Lung (tissue), 11 donors: ENCODE measurements at regions not wholly inside any gene's neighbourhood (a gene's known extent, or its start where the extent isn't known, plus 50 kb on each side); places are given as distances from the start of the nearest gene placed in this dataset.

Experiments used
- ATAC-seq: fragments of 200-7000 bp; cut with Tn5 transposase; one replicate; pipeline ENCODE4 v1.9.1; 2020; ENCODE audit warnings: moderate number of reproducible peaks; ENCODE audit not compliant: insufficient read depth, low FRiP score
- DNase-seq, 3 donors: peaks; one replicate each; pipeline ENCODE4 v3.0.0-alpha.2; 2013 to 2017
- H3K27ac ChIP-seq, 2 donors: one replicate each; pipeline ENCODE4 v1.5.1; 2013; ENCODE audit warnings: mild to moderate bottlenecking in 2 of 2, moderate library complexity in 2 of 2, control low read depth in 1 of 2, inconsistent platforms in 1 of 2, low read depth in 1 of 2, low read length in 1 of 2
- H3K27me3 ChIP-seq, 3 donors: one replicate each; pipeline ENCODE4 v1.5.1; 2013; ENCODE audit warnings: low read length in 2 of 3; ENCODE audit not compliant: control insufficient read depth in 3 of 3, insufficient read depth in 3 of 3
- H3K36me3 ChIP-seq, 4 donors: one replicate each; pipeline ENCODE4 v1.5.1; 2013; ENCODE audit warnings: low read length in 4 of 4, mild to moderate bottlenecking in 1 of 4, moderate library complexity in 1 of 4; ENCODE audit not compliant: control insufficient read depth in 4 of 4, insufficient read depth in 4 of 4
- H3K4me1 ChIP-seq, 5 donors: one replicate each; pipeline ENCODE4 v1.5.1; 2013; ENCODE audit warnings: low read length in 5 of 5, mild to moderate bottlenecking in 2 of 5, moderate library complexity in 1 of 5; ENCODE audit not compliant: control insufficient read depth in 5 of 5, insufficient read depth in 5 of 5
- H3K4me3 ChIP-seq: one replicate; pipeline ENCODE4 v1.5.1; 2013; ENCODE audit warnings: mild to moderate bottlenecking, control low read depth, moderate library complexity
- H3K9ac ChIP-seq, 2 donors: one replicate each; pipeline ENCODE4 v1.5.1; 2013; ENCODE audit warnings: low read length in 2 of 2, control low read depth in 1 of 2; ENCODE audit not compliant: insufficient read depth in 1 of 2
- H3K9me3 ChIP-seq, 4 donors: one replicate each; pipeline ENCODE4 v1.5.1; 2013; ENCODE audit warnings: low read length in 3 of 4, mild to moderate bottlenecking in 1 of 4, moderate library complexity in 1 of 4; ENCODE audit not compliant: control insufficient read depth in 4 of 4, insufficient read depth in 3 of 4
- CTCF ChIP-seq: IDR thresholded peaks from 2 replicates; pipeline ENCODE4 v1.5.1; 2012; ENCODE audit warnings: mild to moderate bottlenecking; ENCODE audit errors: control extremely low read depth, extremely low read depth
- WGBS, 2 donors: extraction: QIAGEN DNeasy Blood & Tissue Kit; methylation state at CpG; one replicate each; pipeline ENCODE4 v1.1.7; 2013; 5-methylcytosine and 5-hydroxymethylcytosine counted together
- donor health status: control.
- donor health status: control.
- donor health status: Bipolar disorder and iron deficiency.
- donor health status: healthy.
- donor health status: DM: yes; HTN: yes; CAD: no.

GRCh38 chrX:8075636-8076035 is 95.4 kb downstream of the VCX2 start:
- ATAC-seq (no peak), DNase-seq (no peak)
- no peak overlapping the region for H3K4me3 ChIP-seq
- H3K9me3 ChIP-seq: no peaks in the 10 kb centered on the region
- H3K27ac ChIP-seq: no peak overlapping the region
- TF ChIP-seq CTCF: no peak
- H3K36me3 ChIP-seq: no peaks in the 10 kb centered on the region
- no peak overlapping the region for H3K9ac ChIP-seq
- no peaks in the 10 kb centered on the region for H3K4me1 ChIP-seq
- H3K27me3 ChIP-seq: peaks cover 0 to 28% (median 25%) of the 10 kb centered on the region in 3 donors

GRCh38 chrX:8067754-8068462 is 103.2 kb downstream of the VCX2 start:
- peaks cover 0 to 6% (median 0%) of the 10 kb centered on the region in 5 donors for H3K4me1 ChIP-seq
- no peaks in the 10 kb centered on the region for H3K36me3 ChIP-seq
- peaks cover 0 to 21% (median 17%) of the 10 kb centered on the region in 3 donors for H3K27me3 ChIP-seq
- DNase-seq (peak in 2 of 3 donors; percentile 31 to 52), ATAC-seq (no peak)
- no peak for TF ChIP-seq CTCF
- WGBS, 2 donors: 65 to 79% methylated on average over 8 of the region's 8 CpGs
- H3K27ac ChIP-seq: no peak overlapping the region
- no peaks in the 10 kb centered on the region for H3K9me3 ChIP-seq
- H3K9ac ChIP-seq: no peak overlapping the region
- no peak overlapping the region for H3K4me3 ChIP-seq

- H3K9me3 ChIP-seq: no peaks in the 10 kb centered on the region
- no peak overlapping the region for H3K4me3 ChIP-seq
- no peak for DNase-seq
- TF ChIP-seq CTCF: no peak
- peaks cover 0 to 3% (median 0%) of the 10 kb centered on the region in 5 donors for H3K4me1 ChIP-seq
- H3K27ac ChIP-seq: peak overlapping the region in 1 of 2 donors; percentile 17
- no peak overlapping the region for H3K9ac ChIP-seq
- 87 to 88% methylated on average over 2 of the region's 2 CpGs for WGBS, 2 donors
- H3K27me3 ChIP-seq: peaks cover 0 to 48% (median 25%) of the 10 kb centered on the region in 3 donors
- ATAC-seq: no peak
- H3K36me3 ChIP-seq: no peaks in the 10 kb centered on the region
Observed at GRCh38 chrX:8052909-8053308, 118.2 kb downstream of the VCX2 start.

GRCh38 chrX:8049827-8050226 is 121.2 kb downstream of the VCX2 start:
- H3K4me3 ChIP-seq: no peak overlapping the region
- DNase-seq (peak in 2 of 3 donors; percentile 65 to 67), ATAC-seq (no peak)
- H3K27ac ChIP-seq: no peak overlapping the region
- H3K9me3 ChIP-seq: peaks cover 0 to 1% (median 0%) of the 10 kb centered on the region in 4 donors
- no peak overlapping the region for H3K9ac ChIP-seq
- H3K27me3 ChIP-seq: peaks cover 0 to 50% (median 28%) of the 10 kb centered on the region in 3 donors
- no peak for TF ChIP-seq CTCF
- WGBS, 2 donors: 42 to 63% methylated on average over 3 of the region's 3 CpGs
- peaks cover 0 to 3% (median 0%) of the 10 kb centered on the region in 5 donors for H3K4me1 ChIP-seq
- no peaks in the 10 kb centered on the region for H3K36me3 ChIP-seq
